ENCODE measurements at regions not wholly inside any gene's neighbourhood (a gene's known extent, or its start where the extent isn't known, plus 50 kb on each side); places are given as distances from the start of the nearest gene placed in this dataset.

- TF ChIP-seq CTCF (IDR thresholded peaks at IDR 0.05), result no peak
- TF ChIP-seq POLR2A (IDR thresholded peaks at IDR 0.05), result no peak
Measured at GRCh38 chr1:148290881-148291280, 138.8 kb upstream of the NBPF11 start.

All from transverse colon (tissue), 3 donors.